BLaER1 treated with 17β-estradiol and CSF1 and Interleukin-3, amounts not matched to agents 10 nM and 100 nM (cell line): ENCODE measurements at regions not wholly inside any gene's neighbourhood (a gene's known extent, or its start where the extent isn't known, plus 50 kb on each side); places are given as distances from the start of the nearest gene placed in this dataset.

ENCODE experiments used
- H3K27ac ChIP-seq, 11 experiments: shearing (Covaris generic); formaldehyde crosslinking; 2 replicates each; pipeline ENCODE4 v1.8.1; 2022
- H3K27me3 ChIP-seq, 11 experiments: shearing (Covaris generic); formaldehyde crosslinking; 2 replicates each; pipeline ENCODE4 v1.8.1; 2022
- H3K36me3 ChIP-seq, 11 experiments: shearing (Covaris generic); formaldehyde crosslinking; 2 replicates each; pipeline ENCODE4 v1.8.1; 2022
- H3K4me1 ChIP-seq, 10 experiments: shearing (Covaris generic); formaldehyde crosslinking; 2 replicates each; pipeline ENCODE4 v1.8.1; 2022
- H3K4me2 ChIP-seq, 11 experiments: shearing (Covaris generic); formaldehyde crosslinking; 2 replicates each; pipeline ENCODE4 v1.8.1; 2022
- H3K4me3 ChIP-seq, 10 experiments: shearing (Covaris generic); formaldehyde crosslinking; 2 replicates each; pipeline ENCODE4 v1.8.1; 2022
- H3K9ac ChIP-seq, 11 experiments: shearing (Covaris generic); formaldehyde crosslinking; 2 replicates each; pipeline ENCODE4 v1.8.1; 2022
- H3K9me3 ChIP-seq, 11 experiments: shearing (Covaris generic); formaldehyde crosslinking; replicated peaks in 1 of 11; 2 replicates each; pipeline ENCODE4 v1.8.1; 2022
- H4K20me1 ChIP-seq, 11 experiments: shearing (Covaris generic); formaldehyde crosslinking; 2 replicates each; pipeline ENCODE4 v1.8.1; 2022
- Cebpa-rat ChIP-seq, 11 experiments: shearing (Covaris generic); IDR thresholded peaks; 2 replicates each; pipeline ENCODE4 v1.8.1; 2022

DNA sequence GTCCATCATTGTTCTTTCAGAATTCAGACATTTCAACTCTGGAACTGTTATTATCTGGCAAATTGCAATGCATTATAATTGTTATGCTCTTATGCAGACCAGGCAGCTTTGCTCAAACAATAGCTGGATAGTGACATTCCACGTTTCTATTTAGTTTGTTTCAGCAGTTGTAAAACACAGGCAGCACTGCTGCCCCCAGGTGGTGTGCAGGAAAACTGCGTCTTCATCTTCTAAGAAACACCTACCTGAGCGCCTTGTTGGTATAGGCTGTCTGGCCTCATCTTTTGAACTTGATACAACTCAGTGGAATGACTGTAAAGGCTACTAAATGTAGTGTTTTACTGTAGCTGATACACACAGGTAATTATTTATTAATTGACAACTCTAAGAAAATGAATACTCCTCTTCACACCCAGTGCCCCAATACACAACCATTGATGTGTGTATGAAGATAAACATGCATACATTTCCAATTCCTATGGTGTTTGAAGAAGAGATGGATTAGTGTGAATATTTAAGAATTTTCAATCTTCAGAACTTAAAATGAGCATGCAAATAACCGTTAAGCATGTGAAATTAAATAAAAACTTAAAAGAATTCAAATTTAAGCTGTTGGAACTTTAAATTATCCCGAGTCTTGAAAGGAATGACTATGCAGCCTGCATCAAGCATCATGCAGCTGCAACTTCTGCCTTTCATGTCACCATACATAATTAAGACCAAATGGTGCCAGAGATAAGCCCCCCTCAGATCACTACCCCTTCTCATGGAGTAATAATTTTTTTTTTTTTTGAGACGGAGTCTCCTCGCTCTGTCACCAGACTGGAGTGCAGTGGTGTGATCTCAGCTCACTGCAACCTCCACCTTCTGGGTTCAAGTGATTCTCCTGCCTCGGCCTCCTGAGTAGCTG is 85.6 kb downstream of the CD8B2 start:
- Histone ChIP-seq H3K36me3 (no peaks in the 10 kb centered on the region), H3K9me3 (peaks cover 0 to 1% (median 0%) of the 10 kb centered on the region in 11 experiments; a peak in 1 of 22 replicates), H3K27me3 (no peaks in the 10 kb centered on the region), H3K4me3 (no peak overlapping the region), H4K20me1 (no peaks in the 10 kb centered on the region), H3K4me2 (no peak overlapping the region), H3K9ac (no peak overlapping the region), H3K27ac (no peak overlapping the region), H3K4me1 (peaks cover 0 to 17% (median 0%) of the 10 kb centered on the region in 10 experiments; a peak in 5 of 20 replicates)
- TF ChIP-seq Cebpa-rat (IDR thresholded peaks at IDR 0.05) = no peak

DNA sequence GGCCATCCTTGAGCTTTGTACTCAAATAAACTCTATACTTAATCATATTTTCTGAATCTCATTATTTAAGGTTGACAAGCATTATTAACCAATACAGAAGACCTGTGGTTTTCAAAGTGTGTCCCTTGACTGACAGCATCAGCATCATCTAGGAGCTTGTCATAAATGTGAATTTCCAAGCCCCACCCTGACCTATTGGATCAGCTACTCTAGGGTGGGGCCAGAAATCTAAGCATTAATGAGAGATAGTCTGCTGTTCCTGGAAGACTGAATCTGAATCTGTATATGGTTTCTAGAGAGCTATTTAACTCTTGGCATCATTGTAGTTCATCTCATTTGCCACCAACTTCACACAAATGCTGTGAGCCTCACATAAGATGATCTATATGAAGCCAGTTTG is 86.6 kb downstream of the CD8B2 start:
- no peak overlapping the region for H3K4me3 ChIP-seq
- H3K27ac ChIP-seq = no peak overlapping the region
- TF ChIP-seq Cebpa-rat (IDR thresholded peaks at IDR 0.05) = no peak
- H3K4me1 ChIP-seq = peaks cover 0 to 17% (median 0%) of the 10 kb centered on the region in 10 experiments; a peak in 5 of 20 replicates
- H3K27me3 ChIP-seq = no peaks in the 10 kb centered on the region
- H3K4me2 ChIP-seq = no peak overlapping the region
- no peaks in the 10 kb centered on the region for H4K20me1 ChIP-seq
- no peak overlapping the region for H3K9ac ChIP-seq
- peaks cover 0 to 5% (median 0%) of the 10 kb centered on the region in 11 experiments; a peak in 1 of 22 replicates for H3K9me3 ChIP-seq
- no peaks in the 10 kb centered on the region for H3K36me3 ChIP-seq

DNA sequence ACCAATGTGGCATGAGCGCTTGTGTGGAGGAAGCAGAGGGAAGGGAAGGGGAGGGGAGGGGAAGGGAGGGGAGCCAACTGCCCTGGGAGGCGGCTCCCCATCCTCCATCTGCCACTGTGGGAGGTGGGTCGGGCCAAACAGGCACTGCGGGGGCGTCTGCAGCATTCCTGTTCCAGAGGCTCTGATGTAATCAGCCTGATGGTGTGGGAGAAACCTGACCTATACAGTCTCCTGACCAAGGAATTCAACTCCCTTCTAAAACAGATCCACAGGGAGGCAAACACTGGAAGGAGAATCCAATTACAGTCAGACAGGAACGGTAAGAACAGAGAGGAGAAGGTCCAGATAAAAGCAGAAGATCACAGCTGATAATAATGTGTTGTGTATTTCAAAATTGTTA is 88.8 kb downstream of the CD8B2 start:
- H3K27ac ChIP-seq = no peak overlapping the region

DNA sequence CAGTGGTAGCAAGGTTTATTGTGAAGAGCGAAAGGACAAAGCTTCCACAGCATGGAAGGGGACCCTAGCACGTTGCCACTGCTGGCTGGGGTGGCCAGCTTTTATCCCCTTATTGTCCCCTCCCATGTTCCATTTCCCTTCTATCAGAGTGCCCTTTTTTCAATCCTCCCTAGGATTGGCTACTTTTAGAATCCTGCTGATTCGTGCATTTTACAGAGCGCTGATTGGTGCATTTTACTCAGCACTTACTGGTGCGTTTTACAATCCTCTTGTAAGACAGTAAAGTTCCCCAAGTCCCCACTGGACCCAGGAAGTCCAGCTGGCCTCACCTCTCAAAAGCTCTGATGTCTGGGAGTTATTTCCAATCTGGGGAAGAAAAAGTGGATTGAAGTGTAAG is 90.1 kb downstream of the CD8B2 start:
- H3K9ac ChIP-seq = no peak overlapping the region
- no peak overlapping the region for H3K27ac ChIP-seq
- H4K20me1 ChIP-seq = no peaks in the 10 kb centered on the region
- H3K4me3 ChIP-seq = no peak overlapping the region
- H3K4me1 ChIP-seq = peaks cover 14 to 44% (median 23%) of the 10 kb centered on the region in 10 experiments
- H3K27me3 ChIP-seq = peaks cover 0 to 22% (median 0%) of the 10 kb centered on the region in 11 experiments; a peak in 10 of 22 replicates
- H3K4me2 ChIP-seq = no peak overlapping the region
- no peaks in the 10 kb centered on the region for H3K36me3 ChIP-seq
- no peak for TF ChIP-seq Cebpa-rat (IDR thresholded peaks at IDR 0.05)
- peaks cover 0 to 5% (median 0%) of the 10 kb centered on the region in 11 experiments; a peak in 1 of 22 replicates for H3K9me3 ChIP-seq

More for the DNA sequence above, 88.8 kb downstream of the CD8B2 start:
- H4K20me1 ChIP-seq = no peaks in the 10 kb centered on the region
- H3K4me1 ChIP-seq = peaks cover 4 to 31% (median 10%) of the 10 kb centered on the region in 10 experiments; a peak in 18 of 20 replicates
- peaks cover 0 to 10% (median 0%) of the 10 kb centered on the region in 11 experiments; a peak in 8 of 22 replicates for H3K27me3 ChIP-seq
- H3K4me3 ChIP-seq = no peak overlapping the region
- H3K36me3 ChIP-seq = no peaks in the 10 kb centered on the region
- no peak for TF ChIP-seq Cebpa-rat (IDR thresholded peaks at IDR 0.05)
- peaks cover 0 to 5% (median 0%) of the 10 kb centered on the region in 11 experiments; a peak in 1 of 22 replicates for H3K9me3 ChIP-seq
- H3K4me2 ChIP-seq = peak overlapping the region in 3 of 11 experiments; percentile 3 to 23 (median 7); a peak in 5 of 22 replicates
- no peak overlapping the region for H3K9ac ChIP-seq

DNA sequence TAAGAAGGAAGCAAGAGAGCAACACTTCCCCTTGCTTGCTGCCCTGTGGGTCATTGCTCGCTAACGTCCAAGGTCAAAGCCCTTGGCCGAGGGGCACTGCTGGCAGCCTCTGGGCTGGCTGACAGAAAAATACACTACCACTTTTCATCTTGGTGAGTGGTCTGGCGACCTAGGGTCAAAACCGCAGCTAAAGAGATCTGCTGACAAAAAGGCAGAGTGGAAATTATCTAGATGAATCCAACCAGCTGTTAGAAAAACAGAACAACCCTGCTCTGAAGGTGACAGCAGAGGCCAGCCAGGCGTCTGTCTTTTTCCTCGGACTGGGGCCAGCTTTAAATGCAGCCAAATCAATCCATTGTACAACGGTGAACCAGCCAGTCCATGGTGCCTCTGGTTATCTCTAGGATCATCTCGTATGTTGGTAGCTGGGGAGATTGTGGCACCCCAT is 92.6 kb downstream of the CD8B2 start:
- peaks cover 0 to 22% (median 0%) of the 10 kb centered on the region in 11 experiments; a peak in 10 of 22 replicates for H3K27me3 ChIP-seq
- H3K4me2 ChIP-seq = peak overlapping the region in 8 of 11 experiments; percentile 88 to 95 (median 90); a peak in 9 of 22 replicates
- no peaks in the 10 kb centered on the region for H4K20me1 ChIP-seq
- TF ChIP-seq Cebpa-rat (IDR thresholded peaks at IDR 0.05) = no peak
- H3K9ac ChIP-seq = no peak overlapping the region
- no peak overlapping the region for H3K27ac ChIP-seq
- H3K9me3 ChIP-seq = peaks cover 0 to 11% (median 6%) of the 10 kb centered on the region in 11 experiments; a peak in 13 of 22 replicates
- no peaks in the 10 kb centered on the region for H3K36me3 ChIP-seq
- H3K4me3 ChIP-seq = no peak overlapping the region
- H3K4me1 ChIP-seq = peaks cover 14 to 44% (median 24%) of the 10 kb centered on the region in 10 experiments

DNA sequence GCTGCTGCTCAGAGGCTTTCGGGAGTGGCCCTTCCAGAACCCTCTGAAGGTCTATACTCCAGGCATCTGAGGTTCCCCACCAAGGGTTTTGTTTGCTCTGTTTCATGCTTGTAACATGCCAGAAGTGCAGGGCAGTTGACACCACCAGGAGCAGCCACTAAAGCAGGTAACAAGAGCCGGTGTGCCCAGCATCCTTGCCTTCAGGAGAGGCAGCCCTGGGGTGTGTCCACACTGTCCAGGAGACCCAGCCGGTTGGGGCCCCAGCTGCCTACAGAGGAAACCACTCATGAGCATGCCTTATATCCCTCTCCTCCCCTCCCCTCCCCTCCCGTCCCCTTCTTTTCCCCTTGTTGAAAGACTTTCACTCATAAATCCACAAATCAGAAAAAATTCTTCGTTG is 93.1 kb downstream of the CD8B2 start:
- Histone ChIP-seq H3K4me1 (peaks cover 14 to 39% (median 24%) of the 10 kb centered on the region in 10 experiments), H3K9me3 (peaks cover 0 to 16% (median 9%) of the 10 kb centered on the region in 11 experiments; a peak in 15 of 22 replicates), H3K4me3 (no peak overlapping the region), H3K4me2 (peak overlapping the region in 9 of 11 experiments; percentile 88 to 95 (median 92); a peak in 13 of 22 replicates), H3K27me3 (peaks cover 0 to 22% (median 0%) of the 10 kb centered on the region in 11 experiments; a peak in 10 of 22 replicates), H3K27ac (no peak overlapping the region), H4K20me1 (no peaks in the 10 kb centered on the region), H3K9ac (no peak overlapping the region), H3K36me3 (no peaks in the 10 kb centered on the region)
- TF ChIP-seq Cebpa-rat (IDR thresholded peaks at IDR 0.05) = no peak

DNA sequence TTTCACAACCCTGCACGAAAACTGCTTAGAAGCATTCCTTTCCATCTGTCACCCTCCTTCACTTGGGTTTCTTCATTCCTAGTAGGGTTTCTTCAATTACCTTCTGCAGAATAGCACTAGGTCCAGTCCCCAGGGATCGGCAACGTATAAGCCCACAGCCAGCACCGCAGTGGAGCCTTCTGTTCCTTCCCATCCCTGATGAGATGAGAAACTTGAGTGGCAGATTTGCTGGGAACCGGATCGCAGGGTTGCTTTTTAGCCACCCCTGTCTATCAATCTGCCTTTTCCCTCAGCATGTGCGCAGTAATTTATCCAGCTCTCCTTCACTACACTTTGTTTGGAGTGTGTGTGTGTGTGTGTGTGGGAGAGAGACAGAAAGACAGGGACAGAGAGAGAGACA is 94.2 kb downstream of the CD8B2 start:
- no peaks in the 10 kb centered on the region for H3K36me3 ChIP-seq
- peaks cover 0 to 22% (median 0%) of the 10 kb centered on the region in 11 experiments; a peak in 10 of 22 replicates for H3K27me3 ChIP-seq
- H3K9me3 ChIP-seq = peaks cover 0 to 16% (median 10%) of the 10 kb centered on the region in 11 experiments; a peak in 15 of 22 replicates
- peaks cover 14 to 30% (median 21%) of the 10 kb centered on the region in 10 experiments for H3K4me1 ChIP-seq
- no peak for TF ChIP-seq Cebpa-rat (IDR thresholded peaks at IDR 0.05)
- H4K20me1 ChIP-seq = no peaks in the 10 kb centered on the region
- peak overlapping the region; percentile 87 to 99 (median 92) for H3K4me2 ChIP-seq
- peak overlapping the region in 5 of 10 experiments; percentile 56 to 71 (median 60); a peak in 7 of 20 replicates for H3K4me3 ChIP-seq
- H3K27ac ChIP-seq = no peak overlapping the region
- peak overlapping the region in 3 of 11 experiments; percentile 62 to 69 (median 64); a peak in 2 of 22 replicates for H3K9ac ChIP-seq

DNA sequence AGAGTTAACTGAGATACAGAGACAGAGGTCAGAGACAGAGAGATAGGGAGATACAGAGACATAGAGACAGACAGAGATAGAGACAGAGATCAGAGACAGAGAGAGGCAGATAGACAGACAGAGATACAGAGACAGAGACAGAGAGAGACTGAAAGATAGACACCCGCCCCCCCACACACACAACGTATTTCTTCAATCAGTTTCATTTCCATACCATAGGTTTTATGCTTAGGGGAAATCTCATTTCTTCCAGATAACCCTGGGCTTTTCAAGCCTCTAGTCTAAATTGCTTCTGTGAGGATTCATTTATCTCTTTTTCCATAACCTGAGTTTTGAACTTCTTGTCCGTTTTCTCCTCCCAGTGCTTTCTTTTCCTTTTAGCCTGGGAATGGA is 94.6 kb downstream of the CD8B2 start:
- TF ChIP-seq Cebpa-rat (IDR thresholded peaks at IDR 0.05) = no peak
- H3K9me3 ChIP-seq = peaks cover 0 to 16% (median 10%) of the 10 kb centered on the region in 11 experiments; a peak in 15 of 22 replicates
- H3K36me3 ChIP-seq = no peaks in the 10 kb centered on the region
- peak overlapping the region in 9 of 11 experiments; percentile 11 to 69 (median 55); a peak in 13 of 22 replicates for H3K9ac ChIP-seq
- no peaks in the 10 kb centered on the region for H4K20me1 ChIP-seq
- H3K4me2 ChIP-seq = peak overlapping the region; percentile 87 to 99 (median 92)
- no peak overlapping the region for H3K27ac ChIP-seq
- peak overlapping the region; percentile 53 to 71 (median 60) for H3K4me3 ChIP-seq
- peaks cover 14 to 30% (median 21%) of the 10 kb centered on the region in 10 experiments for H3K4me1 ChIP-seq
- H3K27me3 ChIP-seq = peaks cover 0 to 22% (median 0%) of the 10 kb centered on the region in 11 experiments; a peak in 10 of 22 replicates
